GM23248 (cell line): ENCODE measurements at regions not wholly inside any gene's neighbourhood (a gene's known extent, or its start where the extent isn't known, plus 50 kb on each side); places are given as distances from the start of the nearest gene placed in this dataset.

ENCODE experiments used
- EZH2 ChIP-seq: fragments of 200-600 bp; sonication (generic); IDR thresholded peaks from 2 replicates; pipeline ENCODE4 v1.6.1; 2018; ENCODE audit warnings: antibody characterized with exemption, mild to moderate bottlenecking; ENCODE audit not compliant: insufficient read depth, poor library complexity, severe bottlenecking
- EZH2phosphoT487 ChIP-seq: fragments of 200-600 bp; sonication (generic); IDR thresholded peaks from 2 replicates; pipeline ENCODE4 v1.6.1; 2018; ENCODE audit warnings: antibody characterized with exemption, moderate library complexity, mild to moderate bottlenecking, low read depth; ENCODE audit not compliant: insufficient read depth

GRCh38 chr7:49695971-49696370 lies 77.5 kb upstream of the VWC2 start:
- TF ChIP-seq EZH2 (no peak), EZH2phosphoT487 (no peak)
